CD4-positive, alpha-beta T cell (primary cell): ENCODE measurements at regions not wholly inside any gene's neighbourhood (a gene's known extent, or its start where the extent isn't known, plus 50 kb on each side); places are given as distances from the start of the nearest gene placed in this dataset.

Source experiments
- ATAC-seq: fragments of 200-7000 bp; cut with Tn5 transposase; one replicate; pipeline ENCODE4 v1.10.0; 2022; ENCODE audit warnings: mild to moderate bottlenecking; ENCODE audit not compliant: poor library complexity
- CTCF ChIA-PET: fragments of 350-600 bp; sonication (Branson Sonifier 250); formaldehyde crosslinking; loops from one replicate; lab custom pipeline; 2021; ENCODE audit warnings: antibody characterized with exemption, inconsistent platforms; lab: Charles Lee
- POLR2A ChIA-PET: fragments of 350-600 bp; sonication (Branson Sonifier 250); formaldehyde crosslinking; loops from one replicate; lab custom pipeline; 2021; ENCODE audit warnings: antibody characterized with exemption, inconsistent platforms; lab: Charles Lee
- DNase-seq, 14 experiments: peaks; one replicate each; pipeline ENCODE4 v3.0.0-alpha.2; 2013 to 2020; ENCODE audit warnings: mixed read lengths in 2 of 14
- H3K27ac ChIP-seq, 2 donors: one replicate each; pipeline versions ENCODE4 v1.5.1 to v1.7.0; 2013; ENCODE audit warnings: low read length in 2 of 2, low read depth in 1 of 2, mild to moderate bottlenecking in 1 of 2
- H3K27me3 ChIP-seq, 2 experiments: 1 replicate in 1 of 2; 2 replicates in 1 of 2; pipeline versions ENCODE4 v1.6.1 to v1.7.0; 2013; ENCODE audit warnings: low read length in 2 of 2, control low read depth in 1 of 2, mild to moderate bottlenecking in 1 of 2, moderate library complexity in 1 of 2; ENCODE audit not compliant: insufficient read depth in 2 of 2, control insufficient read depth in 1 of 2
- H3K36me3 ChIP-seq: one replicate; pipeline ENCODE4 v1.6.1; 2013; ENCODE audit warnings: low read length, control low read depth; ENCODE audit not compliant: insufficient read depth
- H3K4me1 ChIP-seq: one replicate; pipeline ENCODE4 v1.6.1; 2013; ENCODE audit warnings: low read length, control low read depth; ENCODE audit not compliant: insufficient read depth
- H3K4me3 ChIP-seq: one replicate; pipeline ENCODE4 v1.5.1; 2013; ENCODE audit warnings: mild to moderate bottlenecking, low read length, moderate library complexity
- H3K9me3 ChIP-seq, 2 experiments: 1 replicate in 1 of 2; 2 replicates in 1 of 2; pipeline versions ENCODE4 v1.6.1 to v1.7.0; 2013; ENCODE audit warnings: low read length in 2 of 2, mild to moderate bottlenecking in 2 of 2, control low read depth in 1 of 2, moderate library complexity in 1 of 2; ENCODE audit not compliant: control insufficient read depth in 1 of 2, insufficient read depth in 1 of 2
- H3K27ac Mint-ChIP-seq: one replicate; pipeline ENCODE4 v1.8.0; 2020; ENCODE audit warnings: mixed read lengths
- H3K27me3 Mint-ChIP-seq: one replicate; pipeline ENCODE4 v1.8.0; 2021; ENCODE audit warnings: mixed read lengths
- H3K36me3 Mint-ChIP-seq: one replicate; pipeline ENCODE4 v1.8.0; 2021; ENCODE audit warnings: low read depth, mixed read lengths
- H3K4me1 Mint-ChIP-seq: one replicate; pipeline ENCODE4 v1.8.0; 2021; ENCODE audit warnings: low read depth, mixed read lengths
- H3K4me3 Mint-ChIP-seq: one replicate; pipeline ENCODE4 v1.8.0; 2020; ENCODE audit warnings: mild to moderate bottlenecking, mixed read lengths
- H3K9me3 Mint-ChIP-seq: one replicate; pipeline ENCODE4 v1.8.0; 2020; ENCODE audit warnings: mixed read lengths
- CTCF ChIP-seq: fragments of 200-600 bp; IDR thresholded peaks from one replicate; pipeline ENCODE4 v1.8.0; 2022; ENCODE audit warnings: antibody characterized with exemption, mild to moderate bottlenecking
- intact Hi-C, 2 experiments: fragments of 100-400 bp; cut with DNase I in 1 of 2; cut with micrococcal nuclease in 1 of 2; formaldehyde crosslinking; loops; one replicate each; pipeline versions ENCODE4 v1.15.1 to v1.9.0; 2023 to 2025; cut with DNase I, micrococcal nuclease

GRCh38 chr22:49070501-49070900 lies 757.2 kb downstream of the BRD1 start:
- DNase-seq (peak in 1 of 14 experiments; percentile 14), ATAC-seq (no peak)
- ChIA-PET POLR2A (no interaction called here), CTCF (no interaction called here)
- no peaks in the 10 kb centered on the region for H3K36me3 Mint-ChIP-seq
- H3K4me3 ChIP-seq: no peak overlapping the region
- no peaks in the 10 kb centered on the region for H3K9me3 Mint-ChIP-seq
- no peaks in the 10 kb centered on the region for H3K36me3 ChIP-seq
- no peaks in the 10 kb centered on the region for H3K4me1 ChIP-seq
- intact Hi-C loops: no loop called here
- H3K27me3 Mint-ChIP-seq: peaks cover 11% of the 10 kb centered on the region
- no peak overlapping the region for H3K27ac ChIP-seq
- no peak overlapping the region for H3K27ac Mint-ChIP-seq
- no peak for TF ChIP-seq CTCF
- no peaks in the 10 kb centered on the region for H3K4me1 Mint-ChIP-seq
- no peak overlapping the region for H3K4me3 Mint-ChIP-seq
- H3K27me3 ChIP-seq: peaks cover 0 to 4% of the 10 kb centered on the region in 2 experiments
- H3K9me3 ChIP-seq: peaks cover 0 to 7% of the 10 kb centered on the region in 2 experiments

DNA sequence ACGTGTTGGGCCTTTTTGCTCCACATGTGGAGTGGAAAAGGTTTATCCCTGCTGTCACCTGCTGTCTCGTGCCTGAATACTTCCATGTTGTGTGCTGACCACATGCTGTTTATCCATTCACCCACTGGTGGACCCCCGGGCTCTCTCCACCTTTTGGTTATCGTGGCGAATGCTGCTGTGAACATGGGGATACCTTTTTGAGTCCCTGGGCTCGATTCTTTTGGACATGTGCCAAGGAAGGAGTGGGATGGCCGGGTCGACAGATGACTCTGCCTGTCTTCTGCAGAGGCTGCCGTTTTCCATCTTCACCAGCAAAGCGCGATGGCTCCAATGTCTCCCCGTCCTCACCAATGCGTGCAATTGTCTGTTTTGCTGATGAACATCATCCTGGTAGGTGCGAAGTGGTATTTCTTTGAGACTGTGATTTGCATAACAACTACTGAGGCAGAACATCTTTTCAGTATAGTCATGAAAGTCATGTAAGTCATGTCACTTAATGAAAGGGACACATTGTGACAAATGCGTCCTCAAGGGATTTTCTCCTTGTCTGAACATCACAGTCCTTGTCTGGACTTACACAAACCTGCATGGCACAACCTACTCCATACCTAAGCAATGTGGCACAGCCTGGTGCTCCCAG lies 758.7 kb downstream of the BRD1 start:
- no peaks in the 10 kb centered on the region for H3K4me1 Mint-ChIP-seq
- DNase-seq: no peak
- H3K4me1 ChIP-seq: no peaks in the 10 kb centered on the region
- no peak for ATAC-seq
- peaks cover 16% of the 10 kb centered on the region for H3K27me3 Mint-ChIP-seq
- no peaks in the 10 kb centered on the region for H3K9me3 Mint-ChIP-seq
- H3K9me3 ChIP-seq: peaks cover 0 to 7% of the 10 kb centered on the region in 2 experiments
- no peak overlapping the region for H3K27ac ChIP-seq
- ChIA-PET POLR2A (no interaction called here), CTCF (no interaction called here)
- H3K27me3 ChIP-seq: peaks cover 0 to 4% of the 10 kb centered on the region in 2 experiments
- H3K27ac Mint-ChIP-seq: no peak overlapping the region
- intact Hi-C loops: no loop called here
- H3K4me3 ChIP-seq: no peak overlapping the region
- no peak for TF ChIP-seq CTCF
- no peaks in the 10 kb centered on the region for H3K36me3 ChIP-seq
- no peaks in the 10 kb centered on the region for H3K36me3 Mint-ChIP-seq
- no peak overlapping the region for H3K4me3 Mint-ChIP-seq

- DNase-seq (no peak), ATAC-seq (no peak)
- no peak for TF ChIP-seq CTCF
- H3K27ac Mint-ChIP-seq: no peak overlapping the region
- no peak overlapping the region for H3K27ac ChIP-seq
- H3K9me3 ChIP-seq: no peaks in the 10 kb centered on the region
- no peak overlapping the region for H3K4me3 ChIP-seq
- H3K4me1 Mint-ChIP-seq: no peaks in the 10 kb centered on the region
- H3K4me3 Mint-ChIP-seq: no peak overlapping the region
- intact Hi-C loops: no loop called here
- H3K9me3 Mint-ChIP-seq: no peaks in the 10 kb centered on the region
- no peaks in the 10 kb centered on the region for H3K4me1 ChIP-seq
- ChIA-PET CTCF (no interaction called here), POLR2A (no interaction called here)
- no peaks in the 10 kb centered on the region for H3K36me3 ChIP-seq
- no peaks in the 10 kb centered on the region for H3K36me3 Mint-ChIP-seq
- peaks cover 8 to 11% of the 10 kb centered on the region in 2 experiments for H3K27me3 ChIP-seq
- peaks cover 19% of the 10 kb centered on the region for H3K27me3 Mint-ChIP-seq
Observed at GRCh38 chr22:49067504-49067903, 760.2 kb downstream of the BRD1 start.
